Endothelial cell (in vitro differentiated cells): ENCODE measurements at regions not wholly inside any gene's neighbourhood (a gene's known extent, or its start where the extent isn't known, plus 50 kb on each side); places are given as distances from the start of the nearest gene placed in this dataset.

Source experiments
- DNase-seq: peaks from one replicate; pipeline ENCODE4 v3.0.0; 2021; ENCODE audit warnings: low spot score
- H3K27ac Mint-ChIP-seq: one replicate; pipeline ENCODE4 v1.8.0; 2021; ENCODE audit warnings: mixed read lengths, inconsistent platforms; ENCODE audit not compliant: unreplicated experiment
- H3K27me3 Mint-ChIP-seq: one replicate; pipeline ENCODE4 v1.8.0; 2021; ENCODE audit warnings: mild to moderate bottlenecking, moderate library complexity, mixed read lengths, inconsistent platforms; ENCODE audit not compliant: unreplicated experiment
- H3K36me3 Mint-ChIP-seq: one replicate; pipeline ENCODE4 v1.8.0; 2021; ENCODE audit warnings: mild to moderate bottlenecking, low read depth, mixed read lengths, inconsistent platforms; ENCODE audit not compliant: unreplicated experiment
- H3K4me1 Mint-ChIP-seq: one replicate; pipeline ENCODE4 v1.8.0; 2021; ENCODE audit warnings: mild to moderate bottlenecking, mixed read lengths, inconsistent platforms; ENCODE audit not compliant: unreplicated experiment
- H3K4me3 Mint-ChIP-seq: one replicate; pipeline ENCODE4 v1.8.0; 2021; ENCODE audit warnings: mild to moderate bottlenecking, mixed read lengths, inconsistent platforms; ENCODE audit not compliant: unreplicated experiment
- H3K9me3 Mint-ChIP-seq: one replicate; pipeline ENCODE4 v1.8.0; 2021; ENCODE audit warnings: mixed read lengths, inconsistent platforms; ENCODE audit not compliant: unreplicated experiment
- TF ChIP-seq, protein P1 (sequence below): fragments of 200-600 bp; sonication (generic); IDR thresholded peaks from one replicate; pipeline ENCODE4 v1.5.0; 2021; ENCODE audit warnings: antibody characterized with exemption; ENCODE audit not compliant: unreplicated experiment

DNA sequence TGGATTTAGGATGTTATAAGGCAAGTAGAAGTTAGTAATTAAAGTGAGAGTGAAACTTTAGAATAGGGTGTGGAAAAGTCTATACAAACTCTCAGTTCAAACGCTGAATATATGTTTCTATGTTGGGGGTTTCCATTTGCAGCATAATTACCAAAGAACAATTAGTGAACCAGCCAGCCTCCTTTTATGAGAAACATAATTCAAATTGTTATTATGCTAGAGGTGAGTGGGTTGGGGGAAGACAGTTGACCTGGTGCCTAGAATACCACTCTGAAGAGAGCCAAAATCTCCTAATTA, 435.8 kb downstream of the MDFIC start:
- Mint-ChIP-seq H3K36me3 (no peaks in the 10 kb centered on the region), H3K4me3 (no peak overlapping the region), H3K27me3 (peaks cover 2% of the 10 kb centered on the region), H3K27ac (no peak overlapping the region), H3K4me1 (no peaks in the 10 kb centered on the region), H3K9me3 (no peaks in the 10 kb centered on the region)
- TF ChIP-seq, protein P1, sequence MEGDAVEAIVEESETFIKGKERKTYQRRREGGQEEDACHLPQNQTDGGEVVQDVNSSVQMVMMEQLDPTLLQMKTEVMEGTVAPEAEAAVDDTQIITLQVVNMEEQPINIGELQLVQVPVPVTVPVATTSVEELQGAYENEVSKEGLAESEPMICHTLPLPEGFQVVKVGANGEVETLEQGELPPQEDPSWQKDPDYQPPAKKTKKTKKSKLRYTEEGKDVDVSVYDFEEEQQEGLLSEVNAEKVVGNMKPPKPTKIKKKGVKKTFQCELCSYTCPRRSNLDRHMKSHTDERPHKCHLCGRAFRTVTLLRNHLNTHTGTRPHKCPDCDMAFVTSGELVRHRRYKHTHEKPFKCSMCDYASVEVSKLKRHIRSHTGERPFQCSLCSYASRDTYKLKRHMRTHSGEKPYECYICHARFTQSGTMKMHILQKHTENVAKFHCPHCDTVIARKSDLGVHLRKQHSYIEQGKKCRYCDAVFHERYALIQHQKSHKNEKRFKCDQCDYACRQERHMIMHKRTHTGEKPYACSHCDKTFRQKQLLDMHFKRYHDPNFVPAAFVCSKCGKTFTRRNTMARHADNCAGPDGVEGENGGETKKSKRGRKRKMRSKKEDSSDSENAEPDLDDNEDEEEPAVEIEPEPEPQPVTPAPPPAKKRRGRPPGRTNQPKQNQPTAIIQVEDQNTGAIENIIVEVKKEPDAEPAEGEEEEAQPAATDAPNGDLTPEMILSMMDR = no peak
- DNase-seq = no peak

DNA sequence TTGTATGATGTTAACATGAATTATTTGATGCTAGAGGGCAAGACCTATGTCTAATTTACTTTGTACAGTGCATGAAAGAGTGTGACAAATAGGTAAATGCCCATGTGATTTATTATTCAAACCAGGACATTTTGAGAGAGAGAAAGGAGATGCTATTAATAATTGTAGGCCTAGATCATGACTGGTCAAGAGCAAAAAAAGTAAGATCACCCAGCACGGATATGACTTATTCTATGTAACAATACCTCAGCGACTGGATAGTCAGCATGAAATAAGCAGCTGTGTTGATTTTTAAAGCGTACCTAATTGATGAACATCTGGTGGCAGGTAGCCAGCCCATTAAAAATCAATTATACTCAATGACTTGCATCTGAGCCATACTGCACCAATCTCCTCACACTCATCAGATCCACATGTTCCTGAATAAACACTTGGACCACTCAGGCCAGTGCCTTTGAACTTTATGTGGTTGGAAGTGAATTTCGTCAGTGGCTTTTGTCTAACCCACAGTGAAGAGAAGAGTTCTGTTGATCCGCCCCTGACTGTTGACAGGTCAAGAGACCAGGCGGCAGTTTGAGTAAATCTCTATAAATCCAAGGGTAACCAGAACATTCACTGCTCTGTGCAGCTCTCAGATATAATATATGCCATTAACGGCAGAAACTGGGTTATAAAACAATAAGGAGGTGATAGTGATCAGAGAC, 435.3 kb downstream of the MDFIC start:
- no peak for DNase-seq
- Mint-ChIP-seq H3K4me1 (no peaks in the 10 kb centered on the region), H3K27ac (no peak overlapping the region), H3K4me3 (no peak overlapping the region), H3K27me3 (peaks cover 2% of the 10 kb centered on the region), H3K9me3 (no peaks in the 10 kb centered on the region), H3K36me3 (no peaks in the 10 kb centered on the region)
- TF ChIP-seq, protein P1 = no peak

GRCh38 chr7:115356139-115356746, 434.3 kb downstream of the MDFIC start:
- no peaks in the 10 kb centered on the region for H3K4me1 Mint-ChIP-seq
- no peak for DNase-seq

GRCh38 chr7:115354925-115355324, 433.0 kb downstream of the MDFIC start:
- no peaks in the 10 kb centered on the region for H3K9me3 Mint-ChIP-seq
- no peak overlapping the region for H3K4me3 Mint-ChIP-seq
- DNase-seq = no peak
- no peak overlapping the region for H3K27ac Mint-ChIP-seq
- TF ChIP-seq, protein P1 = no peak
- H3K4me1 Mint-ChIP-seq = no peaks in the 10 kb centered on the region
- H3K27me3 Mint-ChIP-seq = no peaks in the 10 kb centered on the region
- H3K36me3 Mint-ChIP-seq = no peaks in the 10 kb centered on the region

More at GRCh38 chr7:115356139-115356746, 434.3 kb downstream of the MDFIC start:
- H3K9me3 Mint-ChIP-seq = no peaks in the 10 kb centered on the region
- H3K27me3 Mint-ChIP-seq = no peaks in the 10 kb centered on the region
- H3K36me3 Mint-ChIP-seq = no peaks in the 10 kb centered on the region
- H3K27ac Mint-ChIP-seq = no peak overlapping the region
- H3K4me3 Mint-ChIP-seq = no peak overlapping the region
- TF ChIP-seq, protein P1 = peak; percentile 76

GRCh38 chr7:115352375-115352774, 430.5 kb downstream of the MDFIC start:
- H3K27me3 Mint-ChIP-seq = no peaks in the 10 kb centered on the region
- no peaks in the 10 kb centered on the region for H3K9me3 Mint-ChIP-seq
- no peaks in the 10 kb centered on the region for H3K36me3 Mint-ChIP-seq
- H3K27ac Mint-ChIP-seq = no peak overlapping the region
- no peak overlapping the region for H3K4me3 Mint-ChIP-seq
- no peaks in the 10 kb centered on the region for H3K4me1 Mint-ChIP-seq
- TF ChIP-seq, protein P1 = no peak
- no peak for DNase-seq
